Esophagus squamous epithelium (tissue), 5 donors: ENCODE measurements at regions not wholly inside any gene's neighbourhood (a gene's known extent, or its start where the extent isn't known, plus 50 kb on each side); places are given as distances from the start of the nearest gene placed in this dataset.

Experiments
- DNase-seq: peaks from one replicate; lab custom pipeline; 2025; lab: John Stamatoyannopoulos, UW
- H3K27ac ChIP-seq, 4 donors: fragments of 200-600 bp; sonication (generic); one replicate each; pipeline ENCODE4 v1.5.1; 2016 to 2019; ENCODE audit warnings: mild to moderate bottlenecking in 1 of 4
- H3K27me3 ChIP-seq, 4 donors: fragments of 200-600 bp; sonication (generic); 1 replicate in 3 of 4; 2 replicates in 1 of 4; pipeline versions ENCODE4 v1.5.1 to v1.6.0; 2017 to 2021; ENCODE audit warnings: antibody characterized with exemption in 1 of 4
- H3K36me3 ChIP-seq, 3 donors: fragments of 200-600 bp; sonication (generic); one replicate each; pipeline ENCODE4 v1.5.1; 2016 to 2019
- H3K4me1 ChIP-seq, 3 donors: fragments of 200-600 bp; sonication (generic); one replicate each; pipeline ENCODE4 v1.5.1; 2017 to 2019
- H3K4me3 ChIP-seq, 4 donors: fragments of 200-600 bp; sonication (generic); 1 replicate in 3 of 4; 2 replicates in 1 of 4; pipeline ENCODE4 v1.5.1; 2016 to 2019; ENCODE audit warnings: mild to moderate bottlenecking in 2 of 4, moderate library complexity in 1 of 4
- H3K9me3 ChIP-seq, 3 donors: fragments of 200-600 bp; sonication (generic); one replicate each; pipeline ENCODE4 v1.5.1; 2016 to 2019
- CTCF ChIP-seq, 6 experiments: fragments of 450-650 bp in 4 of 6; fragments of 200-600 bp in 2 of 6; sonication (generic) in 2 of 6; IDR thresholded peaks; one replicate each; pipeline ENCODE4 v1.5.1; 2016 to 2019; ENCODE audit warnings: antibody characterized with exemption in 6 of 6, mild to moderate bottlenecking in 4 of 6, moderate library complexity in 4 of 6
- POLR2A ChIP-seq, 4 donors: fragments of 450-650 bp; IDR thresholded peaks; one replicate each; pipeline ENCODE4 v1.6.1; 2017; ENCODE audit warnings: antibody characterized with exemption in 4 of 4, mild to moderate bottlenecking in 4 of 4, moderate library complexity in 3 of 4
- WGBS, 2 donors: methylation state at CpG; one replicate each; pipeline ENCODE4 v1.1.5; 2018; 5-methylcytosine and 5-hydroxymethylcytosine counted together
- intact Hi-C: fragments of 100-400 bp; cut with DNase I; formaldehyde crosslinking; loops from one replicate; pipeline ENCODE4 v1.15.0; 2022
- donor health status: DM: yes; HTN: yes; CAD: no.

- Histone ChIP-seq H3K36me3 (no peaks in the 10 kb centered on the region), H3K27ac (no peak overlapping the region), H3K4me3 (no peak overlapping the region), H3K9me3 (no peaks in the 10 kb centered on the region), H3K27me3 (no peaks in the 10 kb centered on the region), H3K4me1 (no peaks in the 10 kb centered on the region)
- DNase-seq = no peak
- intact Hi-C loops = no loop called here
- TF ChIP-seq CTCF (IDR thresholded peaks at IDR 0.05) = no peak
- no peak for TF ChIP-seq POLR2A (IDR thresholded peaks at IDR 0.05)
Observed at GRCh38 chr6:54451516-54451915, 143.3 kb downstream of the TINAG start.

- Histone ChIP-seq H3K27me3 (no peaks in the 10 kb centered on the region), H3K4me1 (no peaks in the 10 kb centered on the region), H3K27ac (no peak overlapping the region), H3K4me3 (no peak overlapping the region), H3K36me3 (no peaks in the 10 kb centered on the region), H3K9me3 (no peaks in the 10 kb centered on the region)
- intact Hi-C loops = no loop called here
- TF ChIP-seq POLR2A (IDR thresholded peaks at IDR 0.05) = no peak
- no peak for TF ChIP-seq CTCF (IDR thresholded peaks at IDR 0.05)
- 57 to 65% methylated on average over 4 of the region's 4 CpGs for WGBS, 2 donors
- no peak for DNase-seq
Observed at GRCh38 chr6:54463354-54464024, 155.2 kb downstream of the TINAG start.

GRCh38 chr6:54465649-54466300 is 157.5 kb downstream of the TINAG start:
- WGBS, 2 donors = 63 to 77% methylated on average over 3 of the region's 3 CpGs
- intact Hi-C loops = no loop called here
- TF ChIP-seq CTCF (IDR thresholded peaks at IDR 0.05) (no peak), POLR2A (IDR thresholded peaks at IDR 0.05) (no peak)

GRCh38 chr6:54467384-54467783 is 159.1 kb downstream of the TINAG start:
- Histone ChIP-seq H3K27me3 (no peaks in the 10 kb centered on the region), H3K9me3 (no peaks in the 10 kb centered on the region), H3K27ac (no peak overlapping the region), H3K4me3 (no peak overlapping the region), H3K36me3 (no peaks in the 10 kb centered on the region), H3K4me1 (no peaks in the 10 kb centered on the region)
- intact Hi-C loops = no loop called here
- WGBS, 2 donors = 76 to 85% methylated on average over 1 of the region's 1 CpG
- DNase-seq = no peak
- TF ChIP-seq CTCF (IDR thresholded peaks at IDR 0.05) (no peak), POLR2A (IDR thresholded peaks at IDR 0.05) (no peak)

More at GRCh38 chr6:54465649-54466300, 157.5 kb downstream of the TINAG start:
- DNase-seq = no peak
- no peak overlapping the region for H3K4me3 ChIP-seq
- no peaks in the 10 kb centered on the region for H3K27me3 ChIP-seq
- no peaks in the 10 kb centered on the region for H3K4me1 ChIP-seq
- no peaks in the 10 kb centered on the region for H3K9me3 ChIP-seq
- no peaks in the 10 kb centered on the region for H3K36me3 ChIP-seq
- no peak overlapping the region for H3K27ac ChIP-seq

GRCh38 chr6:54473328-54473727 is 165.1 kb downstream of the TINAG start:
- H3K4me3 ChIP-seq = no peak overlapping the region
- no peaks in the 10 kb centered on the region for H3K9me3 ChIP-seq
- no peaks in the 10 kb centered on the region for H3K36me3 ChIP-seq
- WGBS, 2 donors = 51 to 61% methylated on average over 4 of the region's 4 CpGs
- TF ChIP-seq CTCF (IDR thresholded peaks at IDR 0.05) (no peak), POLR2A (IDR thresholded peaks at IDR 0.05) (no peak)
- intact Hi-C loops = no loop called here
- peaks cover 0 to 8% (median 0%) of the 10 kb centered on the region in 3 donors for H3K4me1 ChIP-seq
- no peak overlapping the region for H3K27ac ChIP-seq
- no peak for DNase-seq
- no peaks in the 10 kb centered on the region for H3K27me3 ChIP-seq
